ENCODE measurements at regions not wholly inside any gene's neighbourhood (a gene's known extent, or its start where the extent isn't known, plus 50 kb on each side); places are given as distances from the start of the nearest gene placed in this dataset.

GRCh38 chr1:219049501-219049900, 124.2 kb upstream of the LYPLAL1 start:
- CTCF ChIA-PET (ENCODE audit: partially characterized antibody), result no interaction called here
- H3K79me1 ChIP-seq (ENCODE audit: low read depth, low read length), result no peaks in the 10 kb centered on the region
- no peak overlapping the region for H2BK120ac ChIP-seq (replicated peaks; ENCODE audit: low read depth, low read length)
- no peak overlapping the region for H2BK12ac ChIP-seq (ENCODE audit: low read depth, low read length)
- WGBS, 2 experiments (ENCODE audit: extremely low coverage in 1 of 2, insufficient coverage in 1 of 2, insufficient read length in 1 of 2, insufficient replicate concordance in 2 of 2, low coverage in 1 of 2, low lambda C conversion rate in 2 of 2, missing lambda C conversion rate in 1 of 2), result 94% methylated on average over 4 of the region's 4 CpGs; no CpG with 5 or more reads in 1 of the 2 experiments
- no peaks in the 10 kb centered on the region for H3K79me2 ChIP-seq (ENCODE audit: control insufficient read depth in 1 of 2, insufficient read depth in 2 of 2, low read length in 2 of 2)
- H2BK5ac ChIP-seq (ENCODE audit: low read depth, low read length), result no peak overlapping the region
- H3K9ac ChIP-seq (replicated peaks in 1 of 4; ENCODE audit: extremely low read depth in 1 of 4, low read depth in 3 of 4, low read length in 3 of 4), result no peak overlapping the region
- H2BK15ac ChIP-seq (ENCODE audit: low read length), result no peak overlapping the region
- no peak overlapping the region for H3K18ac ChIP-seq (ENCODE audit: extremely low read depth, low read length)
- no peak overlapping the region for H3K4ac ChIP-seq (replicated peaks; ENCODE audit: insufficient read length, low read depth, low read length)
- no peak overlapping the region for H3K4me3 ChIP-seq (ENCODE audit: extremely low read depth in 1 of 4, insufficient read depth in 2 of 4, low read depth in 3 of 4, low read length in 4 of 4)
- no peaks in the 10 kb centered on the region for H3K23me2 ChIP-seq (ENCODE audit: low read depth, low read length)
- H4K5ac ChIP-seq (ENCODE audit: insufficient read length, low read depth, low read length), result no peak overlapping the region
- H4K91ac ChIP-seq (replicated peaks; ENCODE audit: insufficient read length, low read length), result no peak overlapping the region
- no peak overlapping the region for H3K14ac ChIP-seq (ENCODE audit: insufficient read length)
- no peak overlapping the region for H3K23ac ChIP-seq (ENCODE audit: insufficient read length)
- no peak overlapping the region for H4K8ac ChIP-seq (ENCODE audit: extremely low read depth, insufficient read depth, low read length)
- no peak overlapping the region for H2BK20ac ChIP-seq (ENCODE audit: low read length)
- H4K20me1 ChIP-seq (replicated peaks in 1 of 2; ENCODE audit: control insufficient read depth in 1 of 2, insufficient read depth in 2 of 2, low read length in 2 of 2), result no peaks in the 10 kb centered on the region
- no peak overlapping the region for H2AFZ ChIP-seq (ENCODE audit: low read length)
- no peak overlapping the region for H2AK5ac ChIP-seq (ENCODE audit: low read depth, low read length)
- TF ChIP-seq RFX5 (IDR thresholded peaks at IDR 0.05; ENCODE audit: borderline replicate concordance, low read depth, low read length) (no peak), USF2 (IDR thresholded peaks at IDR 0.05; ENCODE audit: low read length) (no peak)
- no peak overlapping the region for H3K4me2 ChIP-seq (ENCODE audit: insufficient read depth in 1 of 2, low read depth in 2 of 2, low read length in 2 of 2)
- H3K27ac ChIP-seq (ENCODE audit: low read depth, low read length), result no peak overlapping the region
- no peaks in the 10 kb centered on the region for H3K9me3 ChIP-seq (ENCODE audit: insufficient read depth in 2 of 2, low read depth in 1 of 2, low read length in 1 of 2)
- POLR2A ChIA-PET (ENCODE audit: partially characterized antibody), result no interaction called here
- FAIRE-seq (no peak), DNase-seq (ENCODE audit: low read depth in 1 of 2, low spot score in 2 of 2) (no peak)
- H3K36me3 ChIP-seq (ENCODE audit: control insufficient read depth in 2 of 4, insufficient read depth in 4 of 4, low read length in 3 of 4), result no peaks in the 10 kb centered on the region
- H3K56ac ChIP-seq (replicated peaks; ENCODE audit: insufficient read length, low read depth, low read length), result no peak overlapping the region
- no peaks in the 10 kb centered on the region for H3K4me1 ChIP-seq (replicated peaks in 1 of 4; ENCODE audit: control insufficient read depth in 3 of 4, insufficient read depth in 4 of 4, low read length in 3 of 4)
- peaks cover 0 to 1% (median 0%) of the 10 kb centered on the region in 4 experiments; a peak in 1 of 7 replicates for H3K27me3 ChIP-seq (replicated peaks in 1 of 4; ENCODE audit: control insufficient read depth in 3 of 4, extremely low read depth in 1 of 4, insufficient read depth in 3 of 4, low read length in 3 of 4)
